Liver (tissue), 7 donors: ENCODE measurements at regions not wholly inside any gene's neighbourhood (a gene's known extent, or its start where the extent isn't known, plus 50 kb on each side); places are given as distances from the start of the nearest gene placed in this dataset.

Experiments used
- DNase-seq: peaks from one replicate; pipeline ENCODE4 v3.0.0-alpha.2; 2017; ENCODE audit warnings: low spot score
- H3K27ac ChIP-seq, 2 donors: one replicate each; pipeline ENCODE4 v1.7.0; 2013; ENCODE audit warnings: inconsistent platforms in 2 of 2, low read length in 2 of 2, control low read depth in 1 of 2, low read depth in 1 of 2, mild to moderate bottlenecking in 1 of 2
- H3K27me3 ChIP-seq, 4 donors: one replicate each; pipeline versions ENCODE4 v1.6.1 to v1.7.0; 2013; ENCODE audit warnings: low read length in 3 of 4, inconsistent platforms in 1 of 4, mild to moderate bottlenecking in 1 of 4, moderate library complexity in 1 of 4; ENCODE audit not compliant: control insufficient read depth in 4 of 4, insufficient read depth in 4 of 4
- H3K36me3 ChIP-seq, 4 donors: one replicate each; pipeline versions ENCODE4 v1.6.1 to v1.7.0; 2013; ENCODE audit warnings: low read length in 3 of 4, mild to moderate bottlenecking in 3 of 4, low read depth in 1 of 4, moderate library complexity in 1 of 4; ENCODE audit not compliant: control insufficient read depth in 4 of 4, insufficient read depth in 3 of 4
- H3K4me1 ChIP-seq, 4 donors: one replicate each; pipeline versions ENCODE4 v1.6.1 to v1.7.0; 2013; ENCODE audit warnings: low read length in 3 of 4, mild to moderate bottlenecking in 3 of 4, moderate library complexity in 1 of 4; ENCODE audit not compliant: control insufficient read depth in 4 of 4, insufficient read depth in 4 of 4
- H3K4me3 ChIP-seq, 3 donors: one replicate each; pipeline versions ENCODE4 v1.6.1 to v1.7.0; 2013; ENCODE audit warnings: low read length in 3 of 3, control low read depth in 1 of 3, low read depth in 1 of 3, mild to moderate bottlenecking in 1 of 3
- H3K9ac ChIP-seq, 2 donors: one replicate each; pipeline ENCODE4 v1.7.0; 2013; ENCODE audit warnings: low read length in 2 of 2, mild to moderate bottlenecking in 2 of 2, moderate library complexity in 2 of 2, control low read depth in 1 of 2, low read depth in 1 of 2
- H3K9me3 ChIP-seq, 4 donors: one replicate each; pipeline versions ENCODE4 v1.6.1 to v1.7.0; 2013; ENCODE audit warnings: low read length in 3 of 4; ENCODE audit not compliant: control insufficient read depth in 4 of 4
- ATF3 ChIP-seq: IDR thresholded peaks from 2 replicates; pipeline ENCODE4 v1.6.1; 2016; ENCODE audit warnings: antibody characterized with exemption
- EGR1 ChIP-seq, 2 donors: IDR thresholded peaks; 2 replicates each; pipeline ENCODE4 v1.6.1; 2016 to 2018; ENCODE audit warnings: antibody characterized with exemption in 2 of 2, low read depth in 2 of 2
- FOXA1 ChIP-seq: IDR thresholded peaks from 2 replicates; pipeline ENCODE4 v1.6.1; 2016; ENCODE audit warnings: antibody characterized with exemption
- FOXA2 ChIP-seq: IDR thresholded peaks from 2 replicates; pipeline ENCODE4 v1.6.1; 2016; ENCODE audit warnings: antibody characterized with exemption
- GABPA ChIP-seq, 2 donors: IDR thresholded peaks in 1 of 2; conservative IDR thresholded peaks in 1 of 2; 2 replicates each; pipeline ENCODE4 v1.6.1; 2016; ENCODE audit warnings: antibody characterized with exemption in 2 of 2, mild to moderate bottlenecking in 1 of 2, moderate library complexity in 1 of 2
- HNF4G ChIP-seq: IDR thresholded peaks from 2 replicates; pipeline ENCODE4 v1.6.1; 2016; ENCODE audit warnings: antibody characterized with exemption
- JUND ChIP-seq, 2 donors: IDR thresholded peaks; 2 replicates each; pipeline ENCODE4 v1.6.1; 2016; ENCODE audit warnings: antibody characterized with exemption in 2 of 2
- MAX ChIP-seq: IDR thresholded peaks from 2 replicates; pipeline ENCODE4 v1.6.1; 2016; ENCODE audit warnings: antibody characterized with exemption
- NR2F2 ChIP-seq: IDR thresholded peaks from 2 replicates; pipeline ENCODE4 v1.6.1; 2016; ENCODE audit warnings: antibody characterized with exemption
- RAD21 ChIP-seq, 2 donors: IDR thresholded peaks; 2 replicates each; pipeline ENCODE4 v1.6.1; 2016; ENCODE audit warnings: antibody characterized with exemption in 2 of 2, mild to moderate bottlenecking in 2 of 2
- REST ChIP-seq: IDR thresholded peaks from 2 replicates; pipeline ENCODE4 v1.6.1; 2016; ENCODE audit warnings: antibody characterized with exemption, mild to moderate bottlenecking
- RXRA ChIP-seq, 2 donors: IDR thresholded peaks; 2 replicates each; pipeline ENCODE4 v1.6.1; 2017 to 2018; ENCODE audit warnings: antibody characterized with exemption in 2 of 2, mild to moderate bottlenecking in 1 of 2
- SP1 ChIP-seq: IDR thresholded peaks from 2 replicates; pipeline ENCODE4 v1.6.1; 2018; ENCODE audit warnings: antibody characterized with exemption, mild to moderate bottlenecking
- TAF1 ChIP-seq: conservative IDR thresholded peaks from 2 replicates; pipeline ENCODE4 v1.6.1; 2016; ENCODE audit warnings: antibody characterized with exemption, mild to moderate bottlenecking
- ZBTB33 ChIP-seq: IDR thresholded peaks from 2 replicates; pipeline ENCODE4 v1.6.1; 2016; ENCODE audit warnings: antibody characterized with exemption
- WGBS: extraction: QIAGEN DNeasy Blood & Tissue Kit; methylation state at CpG from one replicate; pipeline ENCODE4 v1.1.7; 2013; 5-methylcytosine and 5-hydroxymethylcytosine counted together
- donor health status: healthy.
- donor health status: healthy.
- donor health status: healthy.
- donor health status: healthy.

- Histone ChIP-seq H3K9me3 (peaks cover 2 to 7% (median 5%) of the 10 kb centered on the region in 4 donors), H3K9ac (no peak overlapping the region), H3K4me1 (no peaks in the 10 kb centered on the region), H3K27me3 (no peaks in the 10 kb centered on the region), H3K36me3 (no peaks in the 10 kb centered on the region), H3K4me3 (no peak overlapping the region), H3K27ac (no peak overlapping the region)
- WGBS = 77% methylated on average over 4 of the region's 4 CpGs
- no peak for DNase-seq
- TF ChIP-seq NR2F2 (no peak), RXRA (IDR thresholded peaks at IDR 0.05) (no peak), HNF4G (no peak)
Observed at GRCh38 chr6:20349225-20349624, 52.5 kb upstream of the E2F3 start.

GRCh38 chr6:20350215-20350614 lies 51.5 kb upstream of the E2F3 start:
- H3K27me3 ChIP-seq = no peaks in the 10 kb centered on the region
- H3K27ac ChIP-seq = no peak overlapping the region
- peaks cover 2 to 7% (median 5%) of the 10 kb centered on the region in 4 donors for H3K9me3 ChIP-seq
- no peaks in the 10 kb centered on the region for H3K36me3 ChIP-seq
- 78% methylated on average over 2 of the region's 2 CpGs for WGBS
- TF ChIP-seq EGR1 (IDR thresholded peaks at IDR 0.05; ENCODE audit: low read depth in 2 of 2) (no peak), REST (no peak), SP1 (no peak), ATF3 (no peak), MAX (no peak), FOXA2 (no peak), JUND (IDR thresholded peaks at IDR 0.05) (no peak), GABPA (IDR thresholded peaks at IDR 0.05 in 1 of 2, conservative IDR thresholded peaks at IDR 0.05 in 1 of 2) (no peak), TAF1 (no peak), RXRA (IDR thresholded peaks at IDR 0.05) (no peak), RAD21 (IDR thresholded peaks at IDR 0.05) (no peak)
- H3K4me1 ChIP-seq = no peaks in the 10 kb centered on the region
- H3K4me3 ChIP-seq = no peak overlapping the region
- no peak for DNase-seq
- no peak overlapping the region for H3K9ac ChIP-seq

GRCh38 chr6:20351534-20351933 lies 50.1 kb upstream of the E2F3 start:
- 81% methylated on average over 4 of the region's 4 CpGs for WGBS

More at GRCh38 chr6:20351534-20351933, 50.1 kb upstream of the E2F3 start:
- no peaks in the 10 kb centered on the region for H3K27me3 ChIP-seq
- TF ChIP-seq JUND (IDR thresholded peaks at IDR 0.05) (no peak), FOXA1 (no peak), EGR1 (IDR thresholded peaks at IDR 0.05; ENCODE audit: low read depth in 2 of 2) (no peak), ZBTB33 (no peak)
- H3K9ac ChIP-seq = no peak overlapping the region
- H3K36me3 ChIP-seq = no peaks in the 10 kb centered on the region
- H3K4me3 ChIP-seq = no peak overlapping the region
- H3K4me1 ChIP-seq = no peaks in the 10 kb centered on the region
- no peak overlapping the region for H3K27ac ChIP-seq
- DNase-seq = no peak
- peaks cover 2 to 7% (median 5%) of the 10 kb centered on the region in 4 donors for H3K9me3 ChIP-seq
